Nephron (organoid): ENCODE measurements at regions not wholly inside any gene's neighbourhood (a gene's known extent, or its start where the extent isn't known, plus 50 kb on each side); places are given as distances from the start of the nearest gene placed in this dataset.

Source experiments
- H3K27ac Mint-ChIP-seq, 3 experiments: 2 replicates each; pipeline ENCODE4 v1.8.0; 2020; ENCODE audit warnings: mixed read lengths in 3 of 3, mild to moderate bottlenecking in 2 of 3, moderate library complexity in 1 of 3
- H3K27me3 Mint-ChIP-seq: 2 replicates; pipeline ENCODE4 v1.8.0; 2021; ENCODE audit warnings: low read depth, mild to moderate bottlenecking, moderate library complexity, mixed read lengths
- H3K36me3 Mint-ChIP-seq: 2 replicates; pipeline ENCODE4 v1.8.0; 2020; ENCODE audit warnings: low read depth, mixed read lengths
- H3K4me1 Mint-ChIP-seq: 2 replicates; pipeline ENCODE4 v1.8.0; 2020; ENCODE audit warnings: mixed read lengths
- H3K4me3 Mint-ChIP-seq, 3 experiments: 2 replicates each; pipeline ENCODE4 v1.8.0; 2020; ENCODE audit warnings: mild to moderate bottlenecking in 3 of 3, mixed read lengths in 3 of 3, moderate library complexity in 2 of 3
- H3K9me3 Mint-ChIP-seq: 2 replicates; pipeline ENCODE4 v1.8.0; 2020; ENCODE audit warnings: mixed read lengths
- CTCF ChIP-seq, 3 experiments: fragments of 200-600 bp; sonication (generic); IDR thresholded peaks; one replicate each; pipeline ENCODE4 v1.5.0; 2021; ENCODE audit warnings: antibody characterized with exemption in 3 of 3; ENCODE audit not compliant: unreplicated experiment in 3 of 3

GRCh38 chr1:47617381-47618221 is 179.8 kb downstream of the FOXD2 start:
- Mint-ChIP-seq H3K4me1 (peaks cover 6% of the 10 kb centered on the region), H3K27ac (no peak overlapping the region), H3K36me3 (no peaks in the 10 kb centered on the region), H3K9me3 (no peaks in the 10 kb centered on the region), H3K4me3 (no peak overlapping the region), H3K27me3 (peaks cover 4% of the 10 kb centered on the region)
- TF ChIP-seq CTCF (IDR thresholded peaks at IDR 0.05; ENCODE audit: unreplicated experiment in 3 of 3) = no peak

GRCh38 chr1:47618222-47618720 is 180.4 kb downstream of the FOXD2 start:
- Mint-ChIP-seq H3K4me1 (peaks cover 13% of the 10 kb centered on the region), H3K36me3 (no peaks in the 10 kb centered on the region), H3K4me3 (no peak overlapping the region), H3K27me3 (peaks cover 8% of the 10 kb centered on the region), H3K9me3 (no peaks in the 10 kb centered on the region), H3K27ac (no peak overlapping the region)
- no peak for TF ChIP-seq CTCF (IDR thresholded peaks at IDR 0.05; ENCODE audit: unreplicated experiment in 3 of 3)

- no peak for TF ChIP-seq CTCF (IDR thresholded peaks at IDR 0.05; ENCODE audit: unreplicated experiment in 3 of 3)
- peaks cover 14% of the 10 kb centered on the region for H3K4me1 Mint-ChIP-seq
- H3K9me3 Mint-ChIP-seq = no peaks in the 10 kb centered on the region
- H3K27ac Mint-ChIP-seq = no peak overlapping the region
- no peaks in the 10 kb centered on the region for H3K36me3 Mint-ChIP-seq
- no peak overlapping the region for H3K4me3 Mint-ChIP-seq
- H3K27me3 Mint-ChIP-seq = peaks cover 8% of the 10 kb centered on the region
Observed at GRCh38 chr1:47618830-47619229, 181.0 kb downstream of the FOXD2 start.

- H3K9me3 Mint-ChIP-seq = no peaks in the 10 kb centered on the region
- no peaks in the 10 kb centered on the region for H3K36me3 Mint-ChIP-seq
- no peak for TF ChIP-seq CTCF (IDR thresholded peaks at IDR 0.05; ENCODE audit: unreplicated experiment in 3 of 3)
- peaks cover 26% of the 10 kb centered on the region for H3K4me1 Mint-ChIP-seq
- H3K27ac Mint-ChIP-seq = no peak overlapping the region
- peaks cover 17% of the 10 kb centered on the region for H3K27me3 Mint-ChIP-seq
- no peak overlapping the region for H3K4me3 Mint-ChIP-seq
Observed at GRCh38 chr1:47621483-47621882, 183.6 kb downstream of the FOXD2 start.

GRCh38 chr1:47621977-47622376 is 184.1 kb downstream of the FOXD2 start:
- Mint-ChIP-seq H3K36me3 (no peaks in the 10 kb centered on the region), H3K4me3 (no peak overlapping the region), H3K27ac (no peak overlapping the region), H3K27me3 (peaks cover 22% of the 10 kb centered on the region), H3K4me1 (peaks cover 26% of the 10 kb centered on the region), H3K9me3 (no peaks in the 10 kb centered on the region)
- no peak for TF ChIP-seq CTCF (IDR thresholded peaks at IDR 0.05; ENCODE audit: unreplicated experiment in 3 of 3)
